ENCODE measurements at regions not wholly inside any gene's neighbourhood (a gene's known extent, or its start where the extent isn't known, plus 50 kb on each side); places are given as distances from the start of the nearest gene placed in this dataset.
A peak's percentile ranks its signal among the peaks of the same experiment; 100 is the strongest.

- no peaks in the 10 kb centered on the region for H3K4me1 ChIP-seq
- no peak for TF ChIP-seq POLR2A (IDR thresholded peaks at IDR 0.05)
- TF ChIP-seq, protein P1, sequence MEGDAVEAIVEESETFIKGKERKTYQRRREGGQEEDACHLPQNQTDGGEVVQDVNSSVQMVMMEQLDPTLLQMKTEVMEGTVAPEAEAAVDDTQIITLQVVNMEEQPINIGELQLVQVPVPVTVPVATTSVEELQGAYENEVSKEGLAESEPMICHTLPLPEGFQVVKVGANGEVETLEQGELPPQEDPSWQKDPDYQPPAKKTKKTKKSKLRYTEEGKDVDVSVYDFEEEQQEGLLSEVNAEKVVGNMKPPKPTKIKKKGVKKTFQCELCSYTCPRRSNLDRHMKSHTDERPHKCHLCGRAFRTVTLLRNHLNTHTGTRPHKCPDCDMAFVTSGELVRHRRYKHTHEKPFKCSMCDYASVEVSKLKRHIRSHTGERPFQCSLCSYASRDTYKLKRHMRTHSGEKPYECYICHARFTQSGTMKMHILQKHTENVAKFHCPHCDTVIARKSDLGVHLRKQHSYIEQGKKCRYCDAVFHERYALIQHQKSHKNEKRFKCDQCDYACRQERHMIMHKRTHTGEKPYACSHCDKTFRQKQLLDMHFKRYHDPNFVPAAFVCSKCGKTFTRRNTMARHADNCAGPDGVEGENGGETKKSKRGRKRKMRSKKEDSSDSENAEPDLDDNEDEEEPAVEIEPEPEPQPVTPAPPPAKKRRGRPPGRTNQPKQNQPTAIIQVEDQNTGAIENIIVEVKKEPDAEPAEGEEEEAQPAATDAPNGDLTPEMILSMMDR (IDR thresholded peaks at IDR 0.05): no peak
- WGBS, 4 donors: 76 to 86% (median 83%) methylated on average over 3 of the region's 3 CpGs
Observed at GRCh38 chr2:133624551-133624950, 56.3 kb upstream of the NCKAP5 start.

DNA sequence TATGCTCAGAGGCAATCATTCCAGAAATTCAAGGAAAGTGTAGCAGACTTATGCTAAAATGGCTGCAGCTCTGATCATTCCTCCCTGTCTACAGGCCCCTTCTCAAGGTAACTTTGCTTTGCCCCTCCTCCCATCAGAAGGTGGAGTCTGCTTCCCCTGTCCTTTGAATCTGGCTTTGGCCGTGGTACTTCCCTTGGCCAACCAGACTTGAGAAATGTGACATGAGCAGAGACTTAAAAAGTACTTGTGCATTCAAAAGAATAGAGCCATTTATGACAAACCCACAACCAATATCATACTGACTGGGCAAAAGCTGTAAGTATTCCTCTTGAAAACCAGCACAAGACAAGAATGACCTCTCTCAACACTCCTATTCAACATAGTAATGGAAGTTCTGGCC lies 59.5 kb upstream of the NCKAP5 start:
- ATAC-seq (no peak), DNase-seq (no peak)
- H3K36me3 ChIP-seq: no peaks in the 10 kb centered on the region
- H3K4me1 ChIP-seq: no peaks in the 10 kb centered on the region
- no peak overlapping the region for H3K27ac ChIP-seq
- intact Hi-C loops (cut with DNase I): no loop called here
- WGBS, 4 donors: 68 to 85% (median 79%) methylated on average over 1 of the region's 1 CpG
- no peaks in the 10 kb centered on the region for H3K27me3 ChIP-seq
- no peak for TF ChIP-seq POLR2A (IDR thresholded peaks at IDR 0.05)
- TF ChIP-seq, protein P1 (IDR thresholded peaks at IDR 0.05): no peak
- H3K9me3 ChIP-seq: peaks cover 0 to 21% (median 0%) of the 10 kb centered on the region in 12 donors
- H3K4me3 ChIP-seq: no peak overlapping the region

More at GRCh38 chr2:133624551-133624950, 56.3 kb upstream of the NCKAP5 start:
- Histone ChIP-seq H3K36me3 (no peaks in the 10 kb centered on the region), H3K4me3 (no peak overlapping the region), H3K27me3 (no peaks in the 10 kb centered on the region), H3K27ac (no peak overlapping the region), H3K9me3 (peaks cover 0 to 27% (median 0%) of the 10 kb centered on the region in 12 donors)
- ATAC-seq: no peak
- no peak for DNase-seq
- intact Hi-C loops (cut with DNase I): no loop called here

GRCh38 chr2:133633309-133633708 lies 65.0 kb upstream of the NCKAP5 start:
- 71 to 92% (median 81%) methylated on average over 7 of the region's 7 CpGs for WGBS, 4 donors
- DNase-seq (no peak), ATAC-seq (peak in 1 of 4 donors; percentile 20)
- Histone ChIP-seq H3K27me3 (no peaks in the 10 kb centered on the region), H3K36me3 (no peaks in the 10 kb centered on the region), H3K9me3 (peaks cover 0 to 12% (median 0%) of the 10 kb centered on the region in 12 donors), H3K27ac (no peak overlapping the region), H3K4me1 (peaks cover 0 to 17% (median 3%) of the 10 kb centered on the region in 12 donors), H3K4me3 (no peak overlapping the region)
- intact Hi-C loops (cut with DNase I): no loop called here
- TF ChIP-seq, protein P1 (IDR thresholded peaks at IDR 0.05): no peak
- TF ChIP-seq POLR2A (IDR thresholded peaks at IDR 0.05): no peak

- H3K9me3 ChIP-seq: peaks cover 0 to 10% (median 0%) of the 10 kb centered on the region in 12 donors
- TF ChIP-seq, protein P1 (IDR thresholded peaks at IDR 0.05): no peak
- intact Hi-C loops (cut with DNase I): no loop called here
- 28 to 35% (median 32%) methylated on average over 8 of the region's 8 CpGs for WGBS, 4 donors
- no peaks in the 10 kb centered on the region for H3K27me3 ChIP-seq
- peak overlapping the region in 1 of 12 donors; percentile 10 for H3K27ac ChIP-seq
- H3K36me3 ChIP-seq: no peaks in the 10 kb centered on the region
- H3K4me3 ChIP-seq: peak overlapping the region in 8 of 12 donors; percentile 2 to 40 (median 24)
- ATAC-seq (peak; percentile 65 to 81 (median 76)), DNase-seq (no peak)
- H3K4me1 ChIP-seq: peaks cover 0 to 17% (median 3%) of the 10 kb centered on the region in 12 donors
Observed at GRCh38 chr2:133633881-133634409, 65.7 kb upstream of the NCKAP5 start.
